Caco-2 (cell line): ENCODE measurements at regions not wholly inside any gene's neighbourhood (a gene's known extent, or its start where the extent isn't known, plus 50 kb on each side); places are given as distances from the start of the nearest gene placed in this dataset.

Experiments
- BruUV-seq: library from RNA; stranded (reverse); fragments of 400-500 nt; replicated peaks from 2 replicates; lab custom pipeline; 2021; lab: Mats Ljungman, UMichigan
- CTCF ChIA-PET: fragments of 300-600 bp; sonication (Branson Sonifier 250); formaldehyde crosslinking; loops from one replicate; lab custom pipeline; 2022; ENCODE audit warnings: antibody characterized with exemption; lab: Charles Lee
- POLR2A ChIA-PET: fragments of 300-600 bp; sonication (Branson Sonifier 250); formaldehyde crosslinking; loops from one replicate; lab custom pipeline; 2022; ENCODE audit warnings: antibody characterized with exemption; lab: Charles Lee
- DNase-seq, 2 experiments: peaks; one replicate each; pipeline versions ENCODE4 v3.0.0 to v3.0.0-alpha.2; 2020 to 2022
- H3K27me3 ChIP-seq: replicated peaks from 2 replicates; pipeline ENCODE4 v1.6.0; 2011; ENCODE audit warnings: low read length; ENCODE audit not compliant: control insufficient read depth, insufficient read depth
- H3K36me3 ChIP-seq: 2 replicates; pipeline ENCODE4 v1.5.1; 2011; ENCODE audit warnings: low read length; ENCODE audit not compliant: control insufficient read depth, insufficient read depth
- H3K4me1 ChIP-seq: fragments of 250-450 bp; sonication (Bioruptor Pico); 2 replicates; pipeline ENCODE4 v1.5.1; 2020; ENCODE audit warnings: mild to moderate bottlenecking
- H3K4me3 ChIP-seq: 2 replicates; pipeline ENCODE4 v1.5.1; 2011; ENCODE audit warnings: low read depth, mild to moderate bottlenecking, control low read depth, low read length
- H3K9me3 ChIP-seq: fragments of 250-450 bp; sonication (Bioruptor Pico); 2 replicates; pipeline ENCODE4 v1.5.1; 2020; ENCODE audit warnings: mild to moderate bottlenecking, moderate library complexity
- H3K27ac Mint-ChIP-seq: one replicate; pipeline ENCODE4 v1.8.0; 2022; ENCODE audit warnings: mixed read lengths; ENCODE audit not compliant: unreplicated experiment
- H3K27me3 Mint-ChIP-seq: one replicate; pipeline ENCODE4 v1.8.0; 2022; ENCODE audit warnings: mixed read lengths; ENCODE audit not compliant: insufficient read depth, unreplicated experiment
- H3K36me3 Mint-ChIP-seq: one replicate; pipeline ENCODE4 v1.8.0; 2022; ENCODE audit warnings: mild to moderate bottlenecking, mixed read lengths; ENCODE audit not compliant: insufficient read depth, unreplicated experiment
- H3K4me1 Mint-ChIP-seq: one replicate; pipeline ENCODE4 v1.8.0; 2022; ENCODE audit warnings: low read depth, mixed read lengths; ENCODE audit not compliant: unreplicated experiment
- H3K4me3 Mint-ChIP-seq: one replicate; pipeline ENCODE4 v1.8.0; 2022; ENCODE audit warnings: mild to moderate bottlenecking, moderate library complexity, mixed read lengths; ENCODE audit not compliant: unreplicated experiment
- H3K9me3 Mint-ChIP-seq: one replicate; pipeline ENCODE4 v1.8.0; 2022; ENCODE audit warnings: mixed read lengths; ENCODE audit not compliant: unreplicated experiment
- intact Hi-C: fragments of 100-400 bp; cut with micrococcal nuclease; formaldehyde crosslinking; loops from one replicate; pipeline ENCODE4 v1.10.0; 2022; ENCODE audit not compliant: unreplicated experiment
- TF ChIP-seq, protein P1 (sequence below), 2 experiments: fragments of 200-600 bp in 1 of 2; IDR thresholded peaks; 1 replicate in 1 of 2; 2 replicates in 1 of 2; pipeline versions ENCODE4 v1.5.1 to v1.8.0; 2011 to 2022; ENCODE audit warnings: antibody characterized with exemption in 1 of 2, control low read depth in 1 of 2, inconsistent platforms in 1 of 2, low read depth in 1 of 2, low read length in 1 of 2, mild to moderate bottlenecking in 1 of 2, moderate library complexity in 1 of 2; ENCODE audit not compliant: insufficient read depth in 1 of 2, severe bottlenecking in 1 of 2, unreplicated experiment in 1 of 2

DNA sequence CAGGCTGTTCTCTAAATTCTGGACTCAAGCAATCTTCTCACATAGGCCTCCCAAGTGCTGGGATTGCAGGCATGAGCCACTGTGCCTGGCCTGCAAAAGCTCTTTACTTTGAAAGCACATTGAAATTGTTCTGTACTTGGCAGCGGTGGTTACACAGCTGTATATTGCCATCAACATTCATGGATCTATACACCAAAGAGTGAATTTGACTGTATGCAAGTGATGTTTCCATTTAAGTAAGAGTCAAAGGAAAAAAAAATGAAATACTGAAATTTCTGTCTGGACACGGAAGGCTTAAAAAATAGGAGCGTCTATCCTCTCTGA lies 450.6 kb upstream of the PSMD7 start:
- POLR2A ChIA-PET = no interaction called here
- Histone ChIP-seq H3K27me3 (no peaks in the 10 kb centered on the region), H3K4me3 (no peak overlapping the region), H3K4me1 (no peaks in the 10 kb centered on the region), H3K36me3 (no peaks in the 10 kb centered on the region), H3K9me3 (no peaks in the 10 kb centered on the region; the same call in 1 of the 2 replicates)
- Mint-ChIP-seq H3K27me3 (peaks cover 8% of the 10 kb centered on the region), H3K36me3 (no peaks in the 10 kb centered on the region), H3K9me3 (no peaks in the 10 kb centered on the region), H3K4me1 (no peaks in the 10 kb centered on the region), H3K27ac (no peak overlapping the region), H3K4me3 (no peak overlapping the region)
- TF ChIP-seq, protein P1, sequence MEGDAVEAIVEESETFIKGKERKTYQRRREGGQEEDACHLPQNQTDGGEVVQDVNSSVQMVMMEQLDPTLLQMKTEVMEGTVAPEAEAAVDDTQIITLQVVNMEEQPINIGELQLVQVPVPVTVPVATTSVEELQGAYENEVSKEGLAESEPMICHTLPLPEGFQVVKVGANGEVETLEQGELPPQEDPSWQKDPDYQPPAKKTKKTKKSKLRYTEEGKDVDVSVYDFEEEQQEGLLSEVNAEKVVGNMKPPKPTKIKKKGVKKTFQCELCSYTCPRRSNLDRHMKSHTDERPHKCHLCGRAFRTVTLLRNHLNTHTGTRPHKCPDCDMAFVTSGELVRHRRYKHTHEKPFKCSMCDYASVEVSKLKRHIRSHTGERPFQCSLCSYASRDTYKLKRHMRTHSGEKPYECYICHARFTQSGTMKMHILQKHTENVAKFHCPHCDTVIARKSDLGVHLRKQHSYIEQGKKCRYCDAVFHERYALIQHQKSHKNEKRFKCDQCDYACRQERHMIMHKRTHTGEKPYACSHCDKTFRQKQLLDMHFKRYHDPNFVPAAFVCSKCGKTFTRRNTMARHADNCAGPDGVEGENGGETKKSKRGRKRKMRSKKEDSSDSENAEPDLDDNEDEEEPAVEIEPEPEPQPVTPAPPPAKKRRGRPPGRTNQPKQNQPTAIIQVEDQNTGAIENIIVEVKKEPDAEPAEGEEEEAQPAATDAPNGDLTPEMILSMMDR (IDR thresholded peaks at IDR 0.05; ENCODE audit: insufficient read depth in 1 of 2, low read depth in 1 of 2, low read length in 1 of 2, severe bottlenecking in 1 of 2, unreplicated experiment in 1 of 2) = no peak
- CTCF ChIA-PET = no interaction called here
- no TSS peak for BruUV-seq
- intact Hi-C loops = no loop called here
- DNase-seq = no peak

- Histone ChIP-seq H3K9me3 (no peaks in the 10 kb centered on the region; the same call in 1 of the 2 replicates), H3K4me1 (no peaks in the 10 kb centered on the region), H3K27me3 (no peaks in the 10 kb centered on the region), H3K4me3 (no peak overlapping the region), H3K36me3 (no peaks in the 10 kb centered on the region)
- Mint-ChIP-seq H3K4me3 (no peak overlapping the region), H3K9me3 (no peaks in the 10 kb centered on the region), H3K4me1 (no peaks in the 10 kb centered on the region), H3K27ac (no peak overlapping the region), H3K36me3 (no peaks in the 10 kb centered on the region), H3K27me3 (peaks cover 8% of the 10 kb centered on the region)
- TF ChIP-seq, protein P1 (IDR thresholded peaks at IDR 0.05; ENCODE audit: insufficient read depth in 1 of 2, low read depth in 1 of 2, low read length in 1 of 2, severe bottlenecking in 1 of 2, unreplicated experiment in 1 of 2) = no peak
- POLR2A ChIA-PET = no interaction called here
- BruUV-seq = no TSS peak
- intact Hi-C loops = no loop called here
- CTCF ChIA-PET = interaction anchor here (0.6 kb wide), 1 partner anchor 284 kb away, joined by 5 read pairs; no protein-coding TSS in a partner anchor
- no peak for DNase-seq
These were observed 451.2 kb upstream of the PSMD7 start for GRCh38 chr16:73845238-73846006.

DNA sequence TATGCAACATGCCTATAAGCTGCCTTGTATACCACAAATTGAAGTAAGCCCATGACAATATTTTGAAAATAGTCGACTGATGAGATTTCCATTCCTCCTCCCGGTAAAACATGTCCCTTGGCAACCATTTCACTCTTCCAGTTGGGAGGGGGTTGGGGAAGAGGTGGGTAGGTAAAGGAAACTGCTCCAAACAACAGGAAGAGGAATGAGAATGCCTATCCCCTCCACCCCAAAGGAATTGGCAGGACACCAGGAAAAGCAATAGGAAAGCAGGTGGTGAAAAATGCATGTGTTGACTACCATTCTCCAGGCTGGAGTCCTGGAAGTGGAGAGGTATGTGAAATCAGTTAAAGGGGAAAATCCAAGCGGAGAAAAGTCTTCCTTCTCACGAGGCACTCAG lies 455.9 kb upstream of the PSMD7 start:
- H3K4me1 Mint-ChIP-seq = no peaks in the 10 kb centered on the region
- TF ChIP-seq, protein P1 (IDR thresholded peaks at IDR 0.05; ENCODE audit: insufficient read depth in 1 of 2, low read depth in 1 of 2, low read length in 1 of 2, severe bottlenecking in 1 of 2, unreplicated experiment in 1 of 2) = no peak
- ChIA-PET CTCF (no interaction called here), POLR2A (no interaction called here)
- H3K4me3 Mint-ChIP-seq = no peak overlapping the region
- Histone ChIP-seq H3K27me3 (no peaks in the 10 kb centered on the region), H3K4me3 (no peak overlapping the region), H3K36me3 (no peaks in the 10 kb centered on the region), H3K9me3 (no peaks in the 10 kb centered on the region), H3K4me1 (no peaks in the 10 kb centered on the region)
- no peak for DNase-seq
- intact Hi-C loops = no loop called here
- peaks cover 16% of the 10 kb centered on the region for H3K27me3 Mint-ChIP-seq
- no peaks in the 10 kb centered on the region for H3K36me3 Mint-ChIP-seq
- no peak overlapping the region for H3K27ac Mint-ChIP-seq
- H3K9me3 Mint-ChIP-seq = no peaks in the 10 kb centered on the region
- BruUV-seq = no TSS peak
